ENCODE measurements at regions not wholly inside any gene's neighbourhood (a gene's known extent, or its start where the extent isn't known, plus 50 kb on each side); places are given as distances from the start of the nearest gene placed in this dataset.

DNA sequence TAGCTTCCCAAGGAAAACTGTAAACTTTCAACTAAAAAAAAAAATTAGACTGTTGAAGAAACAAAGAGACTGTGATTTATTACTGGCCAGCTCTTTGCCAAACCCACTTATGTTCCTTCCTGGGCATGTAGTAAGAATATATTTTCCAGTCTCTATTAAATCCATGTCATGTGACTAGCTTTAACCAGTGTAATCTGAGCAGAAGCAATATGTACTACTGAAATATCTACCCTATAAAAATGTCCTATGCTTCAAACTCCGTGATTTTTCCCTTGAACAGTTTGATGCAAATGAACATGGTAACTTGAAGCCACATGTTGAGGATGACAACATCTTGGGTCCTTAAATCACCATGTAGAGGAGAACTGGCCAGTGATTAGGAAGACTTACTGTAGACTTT is 144.5 kb downstream of the NTMT2 start:
- TF ChIP-seq, protein P1, sequence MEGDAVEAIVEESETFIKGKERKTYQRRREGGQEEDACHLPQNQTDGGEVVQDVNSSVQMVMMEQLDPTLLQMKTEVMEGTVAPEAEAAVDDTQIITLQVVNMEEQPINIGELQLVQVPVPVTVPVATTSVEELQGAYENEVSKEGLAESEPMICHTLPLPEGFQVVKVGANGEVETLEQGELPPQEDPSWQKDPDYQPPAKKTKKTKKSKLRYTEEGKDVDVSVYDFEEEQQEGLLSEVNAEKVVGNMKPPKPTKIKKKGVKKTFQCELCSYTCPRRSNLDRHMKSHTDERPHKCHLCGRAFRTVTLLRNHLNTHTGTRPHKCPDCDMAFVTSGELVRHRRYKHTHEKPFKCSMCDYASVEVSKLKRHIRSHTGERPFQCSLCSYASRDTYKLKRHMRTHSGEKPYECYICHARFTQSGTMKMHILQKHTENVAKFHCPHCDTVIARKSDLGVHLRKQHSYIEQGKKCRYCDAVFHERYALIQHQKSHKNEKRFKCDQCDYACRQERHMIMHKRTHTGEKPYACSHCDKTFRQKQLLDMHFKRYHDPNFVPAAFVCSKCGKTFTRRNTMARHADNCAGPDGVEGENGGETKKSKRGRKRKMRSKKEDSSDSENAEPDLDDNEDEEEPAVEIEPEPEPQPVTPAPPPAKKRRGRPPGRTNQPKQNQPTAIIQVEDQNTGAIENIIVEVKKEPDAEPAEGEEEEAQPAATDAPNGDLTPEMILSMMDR (IDR thresholded peaks at IDR 0.05; ENCODE audit: poor library complexity, severe bottlenecking), result no peak
- TF ChIP-seq EZH2 (IDR thresholded peaks at IDR 0.05; ENCODE audit: borderline replicate concordance, insufficient read depth, low read length, poor library complexity, severe bottlenecking), result no peak
- TF ChIP-seq, protein P2, sequence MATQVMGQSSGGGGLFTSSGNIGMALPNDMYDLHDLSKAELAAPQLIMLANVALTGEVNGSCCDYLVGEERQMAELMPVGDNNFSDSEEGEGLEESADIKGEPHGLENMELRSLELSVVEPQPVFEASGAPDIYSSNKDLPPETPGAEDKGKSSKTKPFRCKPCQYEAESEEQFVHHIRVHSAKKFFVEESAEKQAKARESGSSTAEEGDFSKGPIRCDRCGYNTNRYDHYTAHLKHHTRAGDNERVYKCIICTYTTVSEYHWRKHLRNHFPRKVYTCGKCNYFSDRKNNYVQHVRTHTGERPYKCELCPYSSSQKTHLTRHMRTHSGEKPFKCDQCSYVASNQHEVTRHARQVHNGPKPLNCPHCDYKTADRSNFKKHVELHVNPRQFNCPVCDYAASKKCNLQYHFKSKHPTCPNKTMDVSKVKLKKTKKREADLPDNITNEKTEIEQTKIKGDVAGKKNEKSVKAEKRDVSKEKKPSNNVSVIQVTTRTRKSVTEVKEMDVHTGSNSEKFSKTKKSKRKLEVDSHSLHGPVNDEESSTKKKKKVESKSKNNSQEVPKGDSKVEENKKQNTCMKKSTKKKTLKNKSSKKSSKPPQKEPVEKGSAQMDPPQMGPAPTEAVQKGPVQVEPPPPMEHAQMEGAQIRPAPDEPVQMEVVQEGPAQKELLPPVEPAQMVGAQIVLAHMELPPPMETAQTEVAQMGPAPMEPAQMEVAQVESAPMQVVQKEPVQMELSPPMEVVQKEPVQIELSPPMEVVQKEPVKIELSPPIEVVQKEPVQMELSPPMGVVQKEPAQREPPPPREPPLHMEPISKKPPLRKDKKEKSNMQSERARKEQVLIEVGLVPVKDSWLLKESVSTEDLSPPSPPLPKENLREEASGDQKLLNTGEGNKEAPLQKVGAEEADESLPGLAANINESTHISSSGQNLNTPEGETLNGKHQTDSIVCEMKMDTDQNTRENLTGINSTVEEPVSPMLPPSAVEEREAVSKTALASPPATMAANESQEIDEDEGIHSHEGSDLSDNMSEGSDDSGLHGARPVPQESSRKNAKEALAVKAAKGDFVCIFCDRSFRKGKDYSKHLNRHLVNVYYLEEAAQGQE (IDR thresholded peaks at IDR 0.05; ENCODE audit: borderline replicate concordance), result no peak

Data from neural cell (in vitro differentiated cells).